GM12865 (cell line): ENCODE measurements at regions not wholly inside any gene's neighbourhood (a gene's known extent, or its start where the extent isn't known, plus 50 kb on each side); places are given as distances from the start of the nearest gene placed in this dataset.

Experiments used
- DNase-seq: peaks from one replicate; pipeline ENCODE4 v3.0.0; 2010; ENCODE audit warnings: low read depth
- H3K4me3 ChIP-seq: 2 replicates; pipeline ENCODE4 v1.5.1; 2011; ENCODE audit warnings: mild to moderate bottlenecking, low read depth, low read length, control low read depth
- TF ChIP-seq, protein P1 (sequence below): IDR thresholded peaks from 2 replicates; pipeline ENCODE4 v1.5.1; 2011; ENCODE audit warnings: low read length, control low read depth, low read depth, inconsistent platforms; ENCODE audit not compliant: insufficient read depth; ENCODE audit errors: missing control alignments

DNA sequence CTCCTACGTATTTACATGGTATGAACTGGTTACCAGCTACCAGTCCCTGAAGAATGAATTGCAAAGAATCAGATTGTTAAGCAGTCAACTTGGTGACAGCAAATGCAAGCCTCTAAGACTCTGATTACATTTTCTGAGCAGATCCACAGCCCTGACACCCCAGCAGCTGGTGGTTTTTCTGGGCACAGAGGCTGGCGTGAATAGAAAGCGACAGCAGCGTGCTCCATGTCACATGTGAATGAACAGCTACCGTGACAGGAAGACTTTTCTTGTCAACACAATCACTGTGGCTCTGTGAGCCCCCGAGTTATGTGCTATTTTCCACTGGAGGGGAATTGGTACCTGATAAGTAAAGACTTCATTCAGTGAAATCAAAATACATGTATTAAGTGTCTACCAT is 93.2 kb upstream of the CBLN2 start:
- no peak overlapping the region for H3K4me3 ChIP-seq
- no peak for DNase-seq
- TF ChIP-seq, protein P1, sequence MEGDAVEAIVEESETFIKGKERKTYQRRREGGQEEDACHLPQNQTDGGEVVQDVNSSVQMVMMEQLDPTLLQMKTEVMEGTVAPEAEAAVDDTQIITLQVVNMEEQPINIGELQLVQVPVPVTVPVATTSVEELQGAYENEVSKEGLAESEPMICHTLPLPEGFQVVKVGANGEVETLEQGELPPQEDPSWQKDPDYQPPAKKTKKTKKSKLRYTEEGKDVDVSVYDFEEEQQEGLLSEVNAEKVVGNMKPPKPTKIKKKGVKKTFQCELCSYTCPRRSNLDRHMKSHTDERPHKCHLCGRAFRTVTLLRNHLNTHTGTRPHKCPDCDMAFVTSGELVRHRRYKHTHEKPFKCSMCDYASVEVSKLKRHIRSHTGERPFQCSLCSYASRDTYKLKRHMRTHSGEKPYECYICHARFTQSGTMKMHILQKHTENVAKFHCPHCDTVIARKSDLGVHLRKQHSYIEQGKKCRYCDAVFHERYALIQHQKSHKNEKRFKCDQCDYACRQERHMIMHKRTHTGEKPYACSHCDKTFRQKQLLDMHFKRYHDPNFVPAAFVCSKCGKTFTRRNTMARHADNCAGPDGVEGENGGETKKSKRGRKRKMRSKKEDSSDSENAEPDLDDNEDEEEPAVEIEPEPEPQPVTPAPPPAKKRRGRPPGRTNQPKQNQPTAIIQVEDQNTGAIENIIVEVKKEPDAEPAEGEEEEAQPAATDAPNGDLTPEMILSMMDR: no peak

- TF ChIP-seq, protein P1: no peak
- no peak overlapping the region for H3K4me3 ChIP-seq
- DNase-seq: no peak
These were observed 92.5 kb upstream of the CBLN2 start for GRCh38 chr18:72636611-72637010.

DNA sequence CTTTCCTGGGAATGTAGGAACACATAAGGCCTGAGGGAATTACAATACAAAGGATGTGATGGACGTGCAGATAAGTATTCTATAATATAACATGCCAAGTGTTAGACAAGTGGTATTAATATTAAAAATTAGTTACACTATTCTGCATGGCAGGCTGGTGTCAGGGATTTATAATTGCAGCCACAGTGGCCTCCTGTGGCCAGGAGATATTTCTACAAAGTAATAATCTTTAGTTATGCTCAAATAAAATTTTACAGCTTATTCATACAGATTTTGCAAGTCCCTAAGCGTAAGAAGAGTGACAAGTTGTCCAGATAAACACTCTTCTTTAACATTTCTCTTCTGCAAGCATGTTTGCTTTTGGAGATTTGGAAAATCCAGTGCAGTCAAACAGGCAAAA is 90.4 kb upstream of the CBLN2 start:
- no peak for DNase-seq
- TF ChIP-seq, protein P1: no peak
- no peak overlapping the region for H3K4me3 ChIP-seq

GRCh38 chr18:72630991-72631390 is 86.8 kb upstream of the CBLN2 start:
- no peak overlapping the region for H3K4me3 ChIP-seq
- TF ChIP-seq, protein P1: no peak
- DNase-seq: no peak

DNA sequence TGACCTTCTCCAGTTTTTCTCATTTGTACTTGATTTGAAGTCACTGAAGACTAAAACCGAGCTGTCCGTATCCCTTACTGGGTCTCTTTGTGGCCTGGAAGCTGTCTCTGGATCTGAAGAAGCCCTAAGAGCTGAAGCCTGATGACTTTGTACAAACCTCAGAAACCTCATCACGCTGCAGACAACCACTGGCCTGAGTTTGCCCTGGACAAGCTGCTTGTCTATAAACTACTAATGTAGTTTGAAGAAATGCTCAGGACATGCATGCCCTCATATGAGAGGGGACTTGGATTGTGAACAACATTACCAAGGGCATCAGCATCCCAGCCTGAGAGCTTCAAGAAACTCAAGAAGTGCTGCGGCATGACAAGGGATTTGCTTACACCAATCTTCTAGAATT is 79.3 kb upstream of the CBLN2 start:
- DNase-seq: no peak
- H3K4me3 ChIP-seq: no peak overlapping the region
- TF ChIP-seq, protein P1: no peak

DNA sequence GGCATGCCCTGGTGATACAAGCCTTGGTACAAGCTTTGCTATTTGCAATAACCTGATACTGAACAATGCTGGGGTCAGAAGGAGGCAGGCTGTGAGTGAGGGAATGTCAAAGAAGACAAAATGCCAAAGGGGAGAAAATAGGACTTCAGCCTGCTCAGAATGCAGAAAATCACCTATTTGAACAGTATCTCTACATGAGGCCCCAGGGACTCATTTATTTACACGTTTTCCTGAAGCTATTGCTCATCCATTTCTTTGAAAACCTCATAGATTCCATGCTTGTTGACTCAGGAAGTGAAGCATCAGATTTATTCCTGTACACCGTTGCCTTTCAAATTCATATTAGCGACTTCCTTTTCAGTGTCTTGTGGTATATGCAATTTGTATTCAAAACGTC is 69.4 kb upstream of the CBLN2 start:
- no peak overlapping the region for H3K4me3 ChIP-seq
- no peak for DNase-seq
- TF ChIP-seq, protein P1: no peak

DNA sequence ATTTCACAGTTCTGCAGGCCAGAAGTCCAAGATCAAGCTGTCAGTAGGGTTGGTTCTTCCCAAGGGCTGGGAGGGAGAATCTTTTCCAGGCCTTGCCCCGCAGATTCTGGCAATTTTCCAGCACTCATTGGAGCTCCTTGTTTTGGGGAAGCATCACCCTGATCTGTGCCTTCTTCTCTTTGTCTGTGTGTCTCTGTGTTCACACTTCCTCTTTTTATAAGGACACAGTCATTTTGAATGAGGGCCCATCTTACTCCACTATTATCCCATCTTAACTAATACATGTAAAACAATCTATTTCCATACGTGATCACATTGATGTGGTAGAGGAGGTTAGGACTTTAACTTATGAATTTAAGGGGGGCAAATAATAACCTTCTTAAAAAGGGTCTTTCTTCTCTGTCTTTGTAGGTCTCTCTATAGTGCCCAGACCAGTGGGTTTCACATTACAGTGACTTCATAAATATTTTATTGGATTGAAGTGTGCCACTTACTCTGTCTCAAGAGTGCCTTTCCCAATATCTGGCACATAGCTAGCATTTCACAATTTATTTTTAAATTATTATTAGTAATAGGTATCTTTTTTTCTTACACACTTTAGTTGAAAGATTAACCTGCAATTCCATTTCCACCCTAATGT is 68.9 kb upstream of the CBLN2 start:
- no peak overlapping the region for H3K4me3 ChIP-seq
- TF ChIP-seq, protein P1: no peak
- no peak for DNase-seq
